B cell (primary cell): ENCODE measurements at regions not wholly inside any gene's neighbourhood (a gene's known extent, or its start where the extent isn't known, plus 50 kb on each side); places are given as distances from the start of the nearest gene placed in this dataset.

ENCODE experiments used
- ATAC-seq: fragments of 200-7000 bp; cut with Tn5 transposase; one replicate; pipeline ENCODE4 v1.10.0; 2021; ENCODE audit warnings: low read depth, mild to moderate bottlenecking, moderate number of reproducible peaks, moderate library complexity
- CTCF ChIA-PET: fragments of 350-600 bp; sonication (Branson Sonifier 250); formaldehyde crosslinking; loops from one replicate; lab custom pipeline; 2021; ENCODE audit warnings: antibody characterized with exemption, inconsistent platforms; lab: Charles Lee
- POLR2A ChIA-PET: fragments of 350-600 bp; sonication (Branson Sonifier 250); formaldehyde crosslinking; loops from one replicate; lab custom pipeline; 2021; ENCODE audit warnings: antibody characterized with exemption; lab: Charles Lee
- DNase-seq: peaks from one replicate; pipeline ENCODE4 v3.0.0; 2013
- H2AFZ ChIP-seq: 2 replicates; pipeline ENCODE4 v1.6.1; 2012; ENCODE audit warnings: mild to moderate bottlenecking, low read depth, low read length; ENCODE audit not compliant: insufficient read depth, poor library complexity, severe bottlenecking
- H3K27ac ChIP-seq, 2 donors: 1 replicate in 1 of 2; 2 replicates in 1 of 2; pipeline ENCODE4 v1.5.1; 2012 to 2013; ENCODE audit warnings: low read length in 2 of 2, mild to moderate bottlenecking in 2 of 2, moderate library complexity in 1 of 2
- H3K27me3 ChIP-seq, 4 experiments: fragments of 200-600 bp in 1 of 4; sonication (generic) in 1 of 4; replicated peaks in 1 of 4; 1 replicate in 2 of 4; 2 replicates in 2 of 4; pipeline versions ENCODE4 v1.6.1 to v1.7.0; 2013 to 2016; ENCODE audit warnings: low read length in 3 of 4, mild to moderate bottlenecking in 2 of 4, mixed read lengths in 1 of 4, moderate library complexity in 1 of 4; ENCODE audit not compliant: insufficient read depth in 4 of 4, control insufficient read depth in 3 of 4; ENCODE audit errors: control extremely low read depth in 1 of 4
- H3K36me3 ChIP-seq, 2 experiments: replicated peaks in 1 of 2; 1 replicate in 1 of 2; 2 replicates in 1 of 2; pipeline versions ENCODE4 v1.6.1 to v1.7.1; 2013; ENCODE audit warnings: low read length in 1 of 2; ENCODE audit not compliant: insufficient read depth in 2 of 2, control insufficient read depth in 1 of 2; ENCODE audit errors: control extremely low read depth in 1 of 2, extremely low read depth in 1 of 2
- H3K4me1 ChIP-seq, 2 donors: fragments of 200-600 bp in 1 of 2; sonication (generic) in 1 of 2; 1 replicate in 1 of 2; 2 replicates in 1 of 2; pipeline versions ENCODE4 v1.5.1 to v1.6.1; 2013 to 2017; ENCODE audit warnings: low read length in 2 of 2; ENCODE audit not compliant: control insufficient read depth in 2 of 2, insufficient read depth in 2 of 2
- H3K4me2 ChIP-seq: replicated peaks from 2 replicates; pipeline ENCODE3; 2012; ENCODE audit warnings: mild to moderate bottlenecking, low read depth, low read length; ENCODE audit not compliant: poor library complexity, severe bottlenecking
- H3K4me3 ChIP-seq, 5 experiments: fragments of 200-600 bp in 1 of 5; sonication (generic) in 1 of 5; 1 replicate in 3 of 5; 2 replicates in 2 of 5; pipeline versions ENCODE4 v1.5.1 to v1.7.0; 2011 to 2016; ENCODE audit warnings: low read length in 4 of 5, mild to moderate bottlenecking in 4 of 5, low read depth in 2 of 5, control low read depth in 1 of 5, moderate library complexity in 1 of 5; ENCODE audit not compliant: insufficient read depth in 1 of 5; ENCODE audit errors: control extremely low read depth in 1 of 5, extremely low read depth in 1 of 5
- H3K79me2 ChIP-seq: fragments of 200-600 bp; sonication (generic); one replicate; pipeline ENCODE4 v1.6.0; 2016; ENCODE audit warnings: low read length; ENCODE audit not compliant: control insufficient read depth, insufficient read depth
- H3K9ac ChIP-seq: fragments of 200-600 bp; sonication (generic); 2 replicates; pipeline ENCODE4 v1.6.1; 2017; ENCODE audit warnings: mild to moderate bottlenecking, low read length, moderate library complexity
- H3K9me3 ChIP-seq, 3 donors: one replicate each; pipeline versions ENCODE4 v1.6.1 to v1.7.1; 2013; ENCODE audit warnings: low read length in 2 of 3; ENCODE audit not compliant: control insufficient read depth in 2 of 3, insufficient read depth in 1 of 3; ENCODE audit errors: control extremely low read depth in 1 of 3
- H4K20me1 ChIP-seq: 2 replicates; pipeline ENCODE4 v1.6.0; 2012; ENCODE audit warnings: mild to moderate bottlenecking, low read length; ENCODE audit not compliant: insufficient read depth, control insufficient read depth, poor library complexity, severe bottlenecking
- H3K27ac Mint-ChIP-seq: one replicate; pipeline ENCODE4 v1.8.0; 2021; ENCODE audit warnings: mixed read lengths
- H3K27me3 Mint-ChIP-seq: one replicate; pipeline ENCODE4 v1.8.0; 2021; ENCODE audit warnings: mixed read lengths
- H3K4me1 Mint-ChIP-seq: one replicate; pipeline ENCODE4 v1.8.0; 2021; ENCODE audit warnings: mixed read lengths
- H3K4me3 Mint-ChIP-seq: one replicate; pipeline ENCODE4 v1.8.0; 2021; ENCODE audit warnings: mixed read lengths
- H3K9me3 Mint-ChIP-seq: one replicate; pipeline ENCODE4 v1.8.0; 2022; ENCODE audit warnings: mixed read lengths; ENCODE audit not compliant: insufficient read depth
- CTCF ChIP-seq: fragments of 200-600 bp; IDR thresholded peaks from one replicate; pipeline ENCODE4 v1.8.0; 2022; ENCODE audit warnings: antibody characterized with exemption, mild to moderate bottlenecking
- EZH2 ChIP-seq: IDR thresholded peaks from 2 replicates; pipeline ENCODE4 v1.6.1; 2012; ENCODE audit warnings: borderline replicate concordance, low read depth, mild to moderate bottlenecking, moderate library complexity, low read length; ENCODE audit not compliant: insufficient read depth, poor library complexity, severe bottlenecking
- WGBS: methylation state at CpG from one replicate; pipeline ENCODE4 v1.1.5; 2013; ENCODE audit warnings: missing lambda C conversion rate; ENCODE audit not compliant: insufficient coverage; 5-methylcytosine and 5-hydroxymethylcytosine counted together
- intact Hi-C: fragments of 100-400 bp; cut with micrococcal nuclease; formaldehyde crosslinking; loops from one replicate; pipeline ENCODE4 v1.10.0; 2022

GRCh38 chr4:138790706-138791340, 224.8 kb upstream of the NOCT start:
- POLR2A ChIA-PET: no interaction called here
- WGBS: no CpG with 5 or more reads among the region's 3 CpGs
- TF ChIP-seq EZH2: no peak
- no peak for TF ChIP-seq CTCF
- no peak overlapping the region for H2AFZ ChIP-seq
- H3K4me3 Mint-ChIP-seq: no peak overlapping the region
- no peaks in the 10 kb centered on the region for H3K27me3 Mint-ChIP-seq
- intact Hi-C loops: no loop called here
- no peaks in the 10 kb centered on the region for H3K4me1 Mint-ChIP-seq
- H3K27me3 ChIP-seq: no peaks in the 10 kb centered on the region
- no peaks in the 10 kb centered on the region for H3K79me2 ChIP-seq
- no peaks in the 10 kb centered on the region for H3K9me3 Mint-ChIP-seq
- DNase-seq: no peak
- CTCF ChIA-PET: no interaction called here
- no peak overlapping the region for H3K9ac ChIP-seq
- no peak overlapping the region for H3K27ac Mint-ChIP-seq
- no peaks in the 10 kb centered on the region for H3K36me3 ChIP-seq
- H3K9me3 ChIP-seq: no peaks in the 10 kb centered on the region
- no peaks in the 10 kb centered on the region for H4K20me1 ChIP-seq
- no peak for ATAC-seq
- no peak overlapping the region for H3K4me3 ChIP-seq
- no peak overlapping the region for H3K27ac ChIP-seq
- no peak overlapping the region for H3K4me2 ChIP-seq
- no peaks in the 10 kb centered on the region for H3K4me1 ChIP-seq

- Histone ChIP-seq H3K9me3 (peaks cover 0 to 2% (median 0%) of the 10 kb centered on the region in 3 donors), H3K4me2 (no peak overlapping the region), H3K9ac (no peak overlapping the region), H2AFZ (no peak overlapping the region), H3K36me3 (no peaks in the 10 kb centered on the region), H4K20me1 (no peaks in the 10 kb centered on the region), H3K4me3 (no peak overlapping the region), H3K27ac (no peak overlapping the region), H3K4me1 (no peaks in the 10 kb centered on the region), H3K27me3 (no peaks in the 10 kb centered on the region), H3K79me2 (no peaks in the 10 kb centered on the region)
- intact Hi-C loops: no loop called here
- TF ChIP-seq CTCF (no peak), EZH2 (no peak)
- DNase-seq: no peak
- no peaks in the 10 kb centered on the region for H3K4me1 Mint-ChIP-seq
- 100% methylated on average over 1 of the region's 5 CpGs for WGBS
- no peak overlapping the region for H3K4me3 Mint-ChIP-seq
- no peaks in the 10 kb centered on the region for H3K9me3 Mint-ChIP-seq
- CTCF ChIA-PET: no interaction called here
- H3K27ac Mint-ChIP-seq: no peak overlapping the region
- POLR2A ChIA-PET: no interaction called here
- H3K27me3 Mint-ChIP-seq: no peaks in the 10 kb centered on the region
- ATAC-seq: no peak
Measured at GRCh38 chr4:138789796-138790195, 225.8 kb upstream of the NOCT start.
